ENCODE measurements at regions not wholly inside any gene's neighbourhood (a gene's known extent, or its start where the extent isn't known, plus 50 kb on each side); places are given as distances from the start of the nearest gene placed in this dataset.
"Not testable (repeated sequence)": the region's sequence is repeated elsewhere in the genome, so short reads cannot be mapped to it uniquely, and the experiment has no call there.

GRCh38 chr5:33065131-33065530 lies 354.0 kb downstream of the NPR3 start:
- DNase-seq, result no peak

- no peak for DNase-seq
Observed at GRCh38 chr5:33067291-33067690, 356.2 kb downstream of the NPR3 start.

- DNase-seq, result no peak
Observed at GRCh38 chr5:33068786-33069185, 357.7 kb downstream of the NPR3 start.

- DNase-seq, result no peak
Observed at GRCh38 chr5:33072296-33072695, 361.2 kb downstream of the NPR3 start.

- DNase-seq, result no peak
Observed at GRCh38 chr5:33072726-33073125, 361.6 kb downstream of the NPR3 start.

GRCh38 chr5:33073881-33074327 lies 362.8 kb downstream of the NPR3 start:
- no peak for DNase-seq

- DNase-seq, result no peak
Observed at GRCh38 chr5:33074548-33074947, 363.4 kb downstream of the NPR3 start.

- DNase-seq, result no peak
Observed at GRCh38 chr5:33075731-33076130, 364.6 kb downstream of the NPR3 start.

GRCh38 chr5:33079548-33079947 lies 361.2 kb upstream of the TARS1 start:
- no peak for DNase-seq

- no peak for DNase-seq
Observed at GRCh38 chr5:33080287-33080686, 360.5 kb upstream of the TARS1 start.

- no peak for DNase-seq
Observed at GRCh38 chr5:33088176-33088575, 352.6 kb upstream of the TARS1 start.

GRCh38 chr5:33091571-33092363 lies 349.0 kb upstream of the TARS1 start:
- DNase-seq, result no peak

GRCh38 chr5:33092719-33093118 lies 348.0 kb upstream of the TARS1 start:
- no peak for DNase-seq

- DNase-seq, result no peak
Observed at GRCh38 chr5:33102551-33102950, 338.2 kb upstream of the TARS1 start.

- DNase-seq, result no peak
Observed at GRCh38 chr5:33105521-33105941, 335.2 kb upstream of the TARS1 start.

GRCh38 chr5:33110496-33110895 lies 330.3 kb upstream of the TARS1 start:
- DNase-seq, result not testable (repeated sequence)

GRCh38 chr5:33114361-33114760 lies 326.4 kb upstream of the TARS1 start:
- no peak for DNase-seq

GRCh38 chr5:33115467-33115866 lies 325.3 kb upstream of the TARS1 start:
- DNase-seq, result no peak

GRCh38 chr5:33118761-33119415 lies 321.9 kb upstream of the TARS1 start:
- DNase-seq, result no peak

- no peak for DNase-seq
Observed at GRCh38 chr5:33120671-33121070, 320.1 kb upstream of the TARS1 start.

- no peak for DNase-seq
Observed at GRCh38 chr5:33129309-33129708, 311.5 kb upstream of the TARS1 start.

- DNase-seq, result no peak
Observed at GRCh38 chr5:33136785-33137184, 304.0 kb upstream of the TARS1 start.

GRCh38 chr5:33138145-33138544 lies 302.6 kb upstream of the TARS1 start:
- DNase-seq, result not testable (repeated sequence)
